ENCODE measurements at regions not wholly inside any gene's neighbourhood (a gene's known extent, or its start where the extent isn't known, plus 50 kb on each side); places are given as distances from the start of the nearest gene placed in this dataset.

DNA sequence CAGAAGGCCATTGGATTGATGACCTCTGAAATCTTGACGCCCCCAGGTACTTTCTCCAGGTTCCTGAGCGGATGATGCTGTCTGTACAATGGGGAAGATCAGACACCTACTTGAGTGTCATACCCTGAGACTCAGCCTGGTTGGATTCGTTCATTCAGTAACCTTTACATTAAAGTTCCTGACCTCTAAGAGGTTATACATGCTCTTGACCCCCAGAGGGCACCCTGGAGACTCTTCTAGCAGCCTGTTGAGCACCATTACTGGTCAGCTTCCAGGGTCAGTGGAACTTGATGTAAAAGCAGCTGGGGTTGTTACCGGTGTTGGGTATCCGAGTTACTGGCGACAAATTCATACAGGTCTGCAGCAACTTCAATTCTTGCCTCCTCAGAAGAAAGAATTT lies 114.3 kb upstream of the ZNF678 start:
- Mint-ChIP-seq H3K4me1 (no peaks in the 10 kb centered on the region), H3K4me3 (no peak overlapping the region), H3K9me3 (peaks cover 0 to 4% (median 0%) of the 10 kb centered on the region in 5 donors), H3K36me3 (no peaks in the 10 kb centered on the region), H3K27ac (no peak overlapping the region), H3K27me3 (peaks cover 40 to 53% of the 10 kb centered on the region in 2 donors)
- peaks cover 4% of the 10 kb centered on the region for H3K27me3 ChIP-seq (ENCODE audit: insufficient read depth, low read length, poor library complexity, severe bottlenecking)
- DNase-seq = no peak
- no peaks in the 10 kb centered on the region for H3K4me1 ChIP-seq (ENCODE audit: insufficient read depth, low read length)
- ChIA-PET POLR2A (no interaction called here), CTCF (no interaction called here)
- no peaks in the 10 kb centered on the region for H3K36me3 ChIP-seq (ENCODE audit: insufficient read depth, low read length)
- H3K4me3 ChIP-seq (ENCODE audit: low read length) = no peak overlapping the region
- no peak overlapping the region for H3K27ac ChIP-seq (ENCODE audit: low read depth, low read length)
- H3K9me3 ChIP-seq (ENCODE audit: low read length) = no peaks in the 10 kb centered on the region

DNA sequence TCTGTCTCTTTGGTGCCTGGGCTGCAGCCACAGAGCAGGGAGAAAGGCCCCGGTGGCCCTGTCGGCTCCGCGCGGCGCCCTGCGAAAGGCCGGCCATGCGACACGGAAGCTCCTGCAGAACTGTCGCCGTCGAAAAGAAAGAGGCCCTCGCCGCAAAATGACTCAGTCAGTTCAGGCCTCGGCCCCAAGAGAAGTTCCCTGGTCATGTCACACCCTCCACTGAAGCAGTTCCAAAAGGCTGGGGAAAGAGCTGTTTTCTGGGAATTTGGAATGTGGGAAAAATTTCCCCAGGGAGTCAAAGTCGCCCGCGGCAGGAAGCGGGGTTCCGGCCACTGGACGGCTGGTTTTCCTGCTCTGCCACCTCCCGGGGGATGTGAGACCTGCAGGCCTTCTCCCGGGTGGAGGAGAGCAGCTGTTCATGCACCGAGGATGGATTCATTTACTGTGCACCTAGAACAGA lies 115.8 kb upstream of the ZNF678 start:
- no peaks in the 10 kb centered on the region for H3K4me1 ChIP-seq (ENCODE audit: insufficient read depth, low read length)
- Mint-ChIP-seq H3K27me3 (peaks cover 30 to 50% of the 10 kb centered on the region in 2 donors), H3K36me3 (no peaks in the 10 kb centered on the region), H3K9me3 (peaks cover 0 to 4% (median 0%) of the 10 kb centered on the region in 5 donors), H3K27ac (no peak overlapping the region), H3K4me3 (no peak overlapping the region), H3K4me1 (no peaks in the 10 kb centered on the region)
- H3K36me3 ChIP-seq (ENCODE audit: insufficient read depth, low read length) = no peaks in the 10 kb centered on the region
- no peak overlapping the region for H3K27ac ChIP-seq (ENCODE audit: low read depth, low read length)
- DNase-seq = no peak
- peaks cover 4% of the 10 kb centered on the region for H3K27me3 ChIP-seq (ENCODE audit: insufficient read depth, low read length, poor library complexity, severe bottlenecking)
- no peaks in the 10 kb centered on the region for H3K9me3 ChIP-seq (ENCODE audit: low read length)
- no peak overlapping the region for H3K4me3 ChIP-seq (ENCODE audit: low read length)
- ChIA-PET POLR2A (no interaction called here), CTCF (interaction anchor here (0.9 kb wide), 1 partner anchor 506 kb away, joined by 3 read pairs; no protein-coding TSS in a partner anchor)

DNA sequence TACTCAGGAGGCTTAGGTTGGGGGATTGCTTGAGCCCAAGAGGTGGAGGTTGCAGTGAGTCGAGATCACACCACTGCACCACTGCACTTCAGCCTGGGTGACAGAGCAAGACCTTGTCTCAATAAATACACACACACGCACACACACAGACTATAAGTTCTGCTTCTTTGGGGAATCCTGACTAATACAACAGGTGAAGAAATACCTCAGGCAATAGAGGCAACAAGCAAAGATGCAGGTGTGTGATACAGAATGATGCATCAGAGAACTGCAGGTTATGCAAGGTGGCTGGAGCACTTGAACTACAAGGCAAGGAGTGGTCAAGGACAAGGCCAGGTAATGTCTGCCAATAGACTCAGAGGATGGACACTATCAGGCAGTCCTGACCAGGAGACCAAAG lies 117.6 kb upstream of the ZNF678 start:
- ChIA-PET POLR2A (no interaction called here), CTCF (no interaction called here)
- Histone ChIP-seq H3K36me3 (ENCODE audit: insufficient read depth, low read length) (no peaks in the 10 kb centered on the region), H3K4me3 (ENCODE audit: low read length) (no peak overlapping the region), H3K9me3 (ENCODE audit: low read length) (no peaks in the 10 kb centered on the region), H3K27me3 (ENCODE audit: insufficient read depth, low read length, poor library complexity, severe bottlenecking) (no peaks in the 10 kb centered on the region), H3K27ac (ENCODE audit: low read depth, low read length) (no peak overlapping the region), H3K4me1 (ENCODE audit: insufficient read depth, low read length) (no peaks in the 10 kb centered on the region)
- Mint-ChIP-seq H3K27ac (no peak overlapping the region), H3K36me3 (no peaks in the 10 kb centered on the region), H3K4me1 (no peaks in the 10 kb centered on the region), H3K4me3 (no peak overlapping the region), H3K9me3 (peaks cover 0 to 2% (median 0%) of the 10 kb centered on the region in 5 donors), H3K27me3 (peaks cover 21 to 44% of the 10 kb centered on the region in 2 donors)
- DNase-seq = no peak

DNA sequence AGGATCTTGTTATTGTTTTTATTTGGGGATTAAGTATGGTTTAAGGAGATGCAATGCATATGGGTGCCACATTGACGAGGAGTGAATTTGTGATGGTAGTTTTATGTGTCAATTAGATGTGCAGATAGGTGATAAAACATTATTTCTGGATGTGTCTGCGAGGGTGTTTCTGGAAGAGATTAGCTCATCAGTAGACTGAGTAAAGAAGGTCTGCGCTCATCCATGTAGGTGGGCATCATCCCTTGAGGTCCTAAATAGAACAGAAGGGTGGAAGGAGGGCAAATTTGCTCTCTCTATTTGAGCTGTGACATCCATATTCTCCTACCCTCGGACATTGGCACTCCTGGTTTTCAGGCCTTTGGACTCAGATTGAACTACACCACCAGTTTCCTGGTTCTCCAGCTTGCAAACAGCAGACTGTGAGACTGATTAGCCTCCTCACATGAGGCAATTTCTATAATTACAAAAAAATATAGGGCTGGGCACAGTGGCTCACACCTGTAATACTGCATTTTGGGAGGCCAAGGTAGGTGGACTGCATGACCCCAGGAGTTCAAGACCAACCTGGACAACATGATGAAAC lies 118.2 kb upstream of the ZNF678 start:
- ChIA-PET CTCF (no interaction called here), POLR2A (no interaction called here)
- Histone ChIP-seq H3K9me3 (ENCODE audit: low read length) (no peaks in the 10 kb centered on the region), H3K4me1 (ENCODE audit: insufficient read depth, low read length) (no peaks in the 10 kb centered on the region), H3K27ac (ENCODE audit: low read depth, low read length) (no peak overlapping the region), H3K4me3 (ENCODE audit: low read length) (no peak overlapping the region), H3K36me3 (ENCODE audit: insufficient read depth, low read length) (no peaks in the 10 kb centered on the region), H3K27me3 (ENCODE audit: insufficient read depth, low read length, poor library complexity, severe bottlenecking) (no peaks in the 10 kb centered on the region)
- no peak overlapping the region for H3K4me3 Mint-ChIP-seq
- no peaks in the 10 kb centered on the region for H3K36me3 Mint-ChIP-seq
- no peaks in the 10 kb centered on the region for H3K4me1 Mint-ChIP-seq
- H3K9me3 Mint-ChIP-seq = peaks cover 0 to 2% (median 0%) of the 10 kb centered on the region in 5 donors
- peak overlapping the region in 1 of 8 donors; percentile 2 for H3K27ac Mint-ChIP-seq
- DNase-seq = no peak
- peaks cover 21 to 46% of the 10 kb centered on the region in 2 donors for H3K27me3 Mint-ChIP-seq

DNA sequence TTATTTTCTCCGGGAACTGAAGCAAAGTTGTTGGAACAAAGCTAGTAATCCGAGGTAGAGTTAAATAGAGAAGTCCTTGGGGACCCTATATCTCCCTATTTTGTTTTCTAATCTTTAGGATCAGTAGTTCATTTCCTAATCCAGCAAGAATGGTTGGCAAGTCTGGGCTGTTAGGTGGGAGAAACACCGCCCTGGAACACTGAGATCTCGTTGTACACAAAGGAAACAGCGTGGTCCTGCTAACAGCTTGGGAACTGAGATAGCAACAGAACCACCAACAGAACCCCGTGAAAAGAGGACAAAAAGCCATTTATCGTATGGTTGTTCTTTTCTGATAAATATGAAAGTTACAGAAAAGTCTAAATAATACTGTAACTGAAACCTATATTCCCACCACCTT lies 121.9 kb upstream of the CDC42BPA start:
- POLR2A ChIA-PET = no interaction called here
- Mint-ChIP-seq H3K36me3 (no peaks in the 10 kb centered on the region), H3K4me3 (no peak overlapping the region)

DNA sequence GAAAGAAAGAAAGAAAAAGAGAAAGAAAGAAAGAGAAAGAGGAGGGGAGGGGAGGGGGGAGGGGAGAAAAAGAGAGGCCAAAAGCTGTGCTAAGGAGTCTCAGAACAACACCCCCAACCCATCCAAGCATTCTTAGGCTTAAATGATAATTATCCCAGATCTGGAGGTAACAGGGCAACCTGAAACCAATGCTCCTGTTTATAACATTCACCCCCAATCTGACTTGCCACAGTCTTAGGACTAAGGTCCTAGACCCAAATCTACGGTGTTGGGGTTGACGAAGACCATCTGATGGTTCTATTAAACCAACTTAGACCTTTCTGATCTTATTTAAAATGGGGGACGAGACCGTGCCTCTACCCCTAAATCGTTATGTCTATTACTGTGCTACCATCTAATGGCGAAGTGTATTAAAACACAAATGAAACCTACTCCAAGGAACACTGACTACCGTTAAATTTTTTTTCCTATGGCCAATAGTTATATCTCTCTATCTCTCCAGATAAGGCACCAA lies 119.3 kb upstream of the CDC42BPA start:
- Mint-ChIP-seq H3K4me3 (no peak overlapping the region), H3K9me3 (peaks cover 0 to 2% (median 0%) of the 10 kb centered on the region in 5 donors), H3K27me3 (peaks cover 15 to 57% of the 10 kb centered on the region in 2 donors), H3K36me3 (no peaks in the 10 kb centered on the region), H3K4me1 (no peaks in the 10 kb centered on the region), H3K27ac (no peak overlapping the region)
- no peaks in the 10 kb centered on the region for H3K4me1 ChIP-seq (ENCODE audit: insufficient read depth, low read length)
- ChIA-PET POLR2A (no interaction called here), CTCF (no interaction called here)
- DNase-seq = peak in 1 of 5 donors; percentile 14
- H3K27me3 ChIP-seq (ENCODE audit: insufficient read depth, low read length, poor library complexity, severe bottlenecking) = no peaks in the 10 kb centered on the region
- H3K27ac ChIP-seq (ENCODE audit: low read depth, low read length) = no peak overlapping the region
- H3K4me3 ChIP-seq (ENCODE audit: low read length) = no peak overlapping the region
- H3K9me3 ChIP-seq (ENCODE audit: low read length) = no peaks in the 10 kb centered on the region
- no peaks in the 10 kb centered on the region for H3K36me3 ChIP-seq (ENCODE audit: insufficient read depth, low read length)

More for the DNA sequence above, 121.9 kb upstream of the CDC42BPA start:
- H3K27me3 ChIP-seq (ENCODE audit: insufficient read depth, low read length, poor library complexity, severe bottlenecking) = no peaks in the 10 kb centered on the region
- CTCF ChIA-PET = no interaction called here
- Mint-ChIP-seq H3K27ac (no peak overlapping the region), H3K9me3 (no peaks in the 10 kb centered on the region), H3K4me1 (no peaks in the 10 kb centered on the region), H3K27me3 (peaks cover 12 to 43% of the 10 kb centered on the region in 2 donors)
- no peak overlapping the region for H3K4me3 ChIP-seq (ENCODE audit: low read length)
- H3K27ac ChIP-seq (ENCODE audit: low read depth, low read length) = no peak overlapping the region
- DNase-seq = no peak
- no peaks in the 10 kb centered on the region for H3K36me3 ChIP-seq (ENCODE audit: insufficient read depth, low read length)
- H3K4me1 ChIP-seq (ENCODE audit: insufficient read depth, low read length) = no peaks in the 10 kb centered on the region
- no peaks in the 10 kb centered on the region for H3K9me3 ChIP-seq (ENCODE audit: low read length)

DNA sequence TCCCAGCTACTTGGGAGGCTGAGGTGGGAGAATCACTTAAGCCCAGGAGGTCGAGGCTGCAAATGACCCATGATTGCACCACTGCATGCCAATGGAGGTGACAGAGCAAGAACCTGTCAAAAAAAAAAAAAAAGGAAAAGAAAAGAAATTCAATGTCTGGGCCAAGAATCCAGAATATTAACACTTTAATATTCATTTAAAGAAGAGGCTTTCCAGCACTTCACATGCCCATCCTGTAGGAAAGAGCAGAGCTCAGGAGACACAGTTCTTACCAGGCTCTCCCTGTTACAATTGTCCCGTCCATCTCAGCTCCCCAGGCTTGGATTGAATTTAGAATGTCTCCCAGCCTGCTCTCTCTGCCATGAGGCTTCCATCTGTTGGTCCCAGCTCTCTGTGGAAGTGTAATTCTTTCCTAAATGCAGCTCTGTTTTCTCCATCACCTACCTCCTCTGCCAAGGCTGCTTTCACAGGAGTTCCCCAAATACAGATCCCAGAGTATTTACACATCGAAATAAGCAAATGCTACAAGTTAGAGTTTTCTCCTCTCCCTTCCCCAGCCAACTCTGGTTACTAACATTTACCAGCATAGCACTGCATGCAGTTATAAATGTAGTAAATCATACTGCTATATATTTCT lies 116.6 kb upstream of the CDC42BPA start:
- no peak overlapping the region for H3K4me3 ChIP-seq (ENCODE audit: low read length)
- Mint-ChIP-seq H3K9me3 (peaks cover 0 to 2% (median 0%) of the 10 kb centered on the region in 5 donors), H3K27ac (no peak overlapping the region), H3K27me3 (peaks cover 17 to 48% of the 10 kb centered on the region in 2 donors), H3K36me3 (no peaks in the 10 kb centered on the region), H3K4me1 (no peaks in the 10 kb centered on the region), H3K4me3 (no peak overlapping the region)
- CTCF ChIA-PET = no interaction called here
- no peaks in the 10 kb centered on the region for H3K4me1 ChIP-seq (ENCODE audit: insufficient read depth, low read length)
- no peak overlapping the region for H3K27ac ChIP-seq (ENCODE audit: low read depth, low read length)
- no peaks in the 10 kb centered on the region for H3K27me3 ChIP-seq (ENCODE audit: insufficient read depth, low read length, poor library complexity, severe bottlenecking)
- no peak for DNase-seq
- H3K36me3 ChIP-seq (ENCODE audit: insufficient read depth, low read length) = no peaks in the 10 kb centered on the region
- POLR2A ChIA-PET = no interaction called here
- H3K9me3 ChIP-seq (ENCODE audit: low read length) = no peaks in the 10 kb centered on the region

DNA sequence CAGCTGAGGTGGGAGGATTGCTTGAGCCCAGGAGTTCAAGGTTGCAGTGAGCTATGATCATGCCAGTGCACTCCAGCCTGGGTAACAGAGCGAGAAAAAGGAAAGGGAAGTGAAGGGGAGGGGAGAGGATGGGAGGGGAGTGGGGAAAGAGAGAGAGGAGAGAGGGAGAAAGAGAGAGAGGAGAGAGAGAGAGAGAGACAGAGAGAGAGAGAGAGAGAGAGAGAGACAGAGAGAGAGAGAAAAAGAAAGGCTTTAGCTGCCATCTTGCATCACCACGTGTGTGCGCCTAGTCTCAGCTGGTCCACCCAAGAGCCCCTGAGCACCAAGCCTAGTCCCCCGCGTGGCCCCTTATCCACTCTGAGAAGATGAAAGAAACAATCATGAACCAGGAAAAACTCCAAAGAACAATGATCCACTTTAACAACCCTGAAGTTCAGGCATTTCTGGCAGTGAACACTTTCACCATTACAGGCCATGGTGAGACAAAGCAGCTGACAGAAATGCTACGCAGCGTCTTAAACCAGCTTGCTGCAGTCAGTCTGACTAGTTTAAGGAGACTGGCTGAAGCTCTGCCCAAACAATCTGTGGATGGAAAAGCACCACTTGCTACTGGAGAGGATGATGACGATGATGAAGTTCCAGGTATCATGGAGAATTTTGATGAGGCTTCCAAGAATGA lies 115.5 kb upstream of the CDC42BPA start:
- no peaks in the 10 kb centered on the region for H3K9me3 ChIP-seq (ENCODE audit: low read length)
- no peaks in the 10 kb centered on the region for H3K4me1 ChIP-seq (ENCODE audit: insufficient read depth, low read length)
- no peak for DNase-seq
- POLR2A ChIA-PET = no interaction called here
- no peaks in the 10 kb centered on the region for H3K27me3 ChIP-seq (ENCODE audit: insufficient read depth, low read length, poor library complexity, severe bottlenecking)
- H3K36me3 Mint-ChIP-seq = no peaks in the 10 kb centered on the region
- no peak overlapping the region for H3K4me3 Mint-ChIP-seq
- peaks cover 0 to 2% (median 0%) of the 10 kb centered on the region in 5 donors for H3K9me3 Mint-ChIP-seq
- CTCF ChIA-PET = no interaction called here
- no peaks in the 10 kb centered on the region for H3K4me1 Mint-ChIP-seq
- H3K36me3 ChIP-seq (ENCODE audit: insufficient read depth, low read length) = no peaks in the 10 kb centered on the region
- H3K4me3 ChIP-seq (ENCODE audit: low read length) = no peak overlapping the region
- H3K27ac Mint-ChIP-seq = peak overlapping the region in 1 of 8 donors; percentile 27
- H3K27me3 Mint-ChIP-seq = peaks cover 10 to 45% of the 10 kb centered on the region in 2 donors
- H3K27ac ChIP-seq (ENCODE audit: low read depth, low read length) = no peak overlapping the region

All from CD8-positive, alpha-beta memory T cell (primary cell).